GM12873 (cell line): ENCODE measurements at regions not wholly inside any gene's neighbourhood (a gene's known extent, or its start where the extent isn't known, plus 50 kb on each side); places are given as distances from the start of the nearest gene placed in this dataset.

ENCODE experiments used
- CTCF ChIP-seq: IDR thresholded peaks from 2 replicates; pipeline ENCODE4 v1.5.1; 2012; ENCODE audit warnings: low read depth, mild to moderate bottlenecking, moderate library complexity, low read length, control low read depth; ENCODE audit not compliant: insufficient read depth; ENCODE audit errors: missing control alignments

GRCh38 chr12:91505006-91505405 is 322.4 kb upstream of the DCN start:
- no peak for TF ChIP-seq CTCF

GRCh38 chr12:91502208-91502607 is 319.6 kb upstream of the DCN start:
- TF ChIP-seq CTCF: no peak

GRCh38 chr12:91496337-91496736 is 313.7 kb upstream of the DCN start:
- no peak for TF ChIP-seq CTCF

- no peak for TF ChIP-seq CTCF
These were observed 310.7 kb upstream of the DCN start for GRCh38 chr12:91493308-91493707.

GRCh38 chr12:91492648-91493047 is 310.0 kb upstream of the DCN start:
- no peak for TF ChIP-seq CTCF

GRCh38 chr12:91490667-91491311 is 308.2 kb upstream of the DCN start:
- TF ChIP-seq CTCF: no peak

GRCh38 chr12:91483471-91483985 is 300.9 kb upstream of the DCN start:
- no peak for TF ChIP-seq CTCF
